Thyroid gland (tissue), 4 donors: ENCODE measurements at regions not wholly inside any gene's neighbourhood (a gene's known extent, or its start where the extent isn't known, plus 50 kb on each side); places are given as distances from the start of the nearest gene placed in this dataset.

Source experiments
- DNase-seq, 2 donors: peaks; one replicate each; pipeline ENCODE4 v3.0.0-alpha.2; 2019
- H3K27ac ChIP-seq, 3 donors: fragments of 200-600 bp; sonication (generic); 1 replicate in 2 of 3; 2 replicates in 1 of 3; pipeline ENCODE4 v1.5.1; 2016 to 2019; ENCODE audit warnings: mild to moderate bottlenecking in 1 of 3, moderate library complexity in 1 of 3
- H3K27me3 ChIP-seq: fragments of 200-600 bp; sonication (generic); one replicate; pipeline ENCODE4 v1.5.1; 2019
- H3K36me3 ChIP-seq, 2 donors: fragments of 200-600 bp; sonication (generic); one replicate each; pipeline ENCODE4 v1.5.1; 2016 to 2019
- H3K4me1 ChIP-seq, 2 donors: fragments of 200-600 bp; sonication (generic); one replicate each; pipeline ENCODE4 v1.5.1; 2017 to 2019
- H3K4me3 ChIP-seq, 3 donors: fragments of 200-600 bp; sonication (generic); replicated peaks in 1 of 3; 1 replicate in 2 of 3; 2 replicates in 1 of 3; pipeline ENCODE4 v1.5.1; 2016; ENCODE audit warnings: mild to moderate bottlenecking in 1 of 3
- H3K9me3 ChIP-seq: fragments of 200-600 bp; sonication (generic); one replicate; pipeline ENCODE4 v1.5.1; 2017
- CTCF ChIP-seq, 6 experiments: fragments of 200-600 bp in 3 of 6; fragments of 450-650 bp in 3 of 6; sonication (generic) in 3 of 6; IDR thresholded peaks; one replicate each; pipeline ENCODE4 v1.5.1; 2016 to 2019; ENCODE audit warnings: antibody characterized with exemption in 6 of 6, mild to moderate bottlenecking in 2 of 6, inconsistent platforms in 1 of 6, moderate library complexity in 1 of 6
- POLR2A ChIP-seq, 2 donors: fragments of 450-650 bp; IDR thresholded peaks; one replicate each; pipeline ENCODE4 v1.6.1; 2017; ENCODE audit warnings: antibody characterized with exemption in 2 of 2, mild to moderate bottlenecking in 2 of 2, moderate library complexity in 1 of 2
- WGBS, 2 donors: methylation state at CpG; one replicate each; pipeline ENCODE4 v1.1.5; 2017; 5-methylcytosine and 5-hydroxymethylcytosine counted together
- intact Hi-C: fragments of 100-400 bp; cut with DNase I; formaldehyde crosslinking; loops from one replicate; pipeline ENCODE4 v1.15.1; 2023

DNA sequence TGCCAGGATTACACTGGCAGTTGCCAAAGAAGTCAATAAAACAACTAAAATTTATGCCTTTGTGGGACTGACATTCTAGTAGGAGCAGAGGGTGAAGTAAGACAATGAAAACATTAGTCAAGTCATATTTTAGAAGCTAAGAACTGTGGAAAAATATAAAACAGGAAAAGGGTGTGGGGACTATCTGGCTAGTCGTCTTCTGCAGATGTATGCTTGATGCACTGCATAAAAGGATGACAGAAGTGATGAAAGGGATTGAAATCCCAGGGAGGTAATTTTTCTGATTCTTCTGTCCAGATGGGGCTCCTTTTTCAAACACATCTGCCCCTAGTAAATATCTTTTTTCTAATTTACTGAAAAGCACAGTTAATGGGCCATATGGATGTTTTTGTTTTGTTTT, 706.3 kb downstream of the ADGRL2 start:
- no peak overlapping the region for H3K27ac ChIP-seq
- 70 to 71% methylated on average over 1 of the region's 1 CpG for WGBS, 2 donors
- H3K4me3 ChIP-seq = no peak overlapping the region
- H3K27me3 ChIP-seq = no peaks in the 10 kb centered on the region
- no peaks in the 10 kb centered on the region for H3K36me3 ChIP-seq
- DNase-seq = no peak
- TF ChIP-seq CTCF (IDR thresholded peaks at IDR 0.05) = no peak
- TF ChIP-seq POLR2A (IDR thresholded peaks at IDR 0.05) = no peak
- H3K4me1 ChIP-seq = peaks cover 0 to 5% of the 10 kb centered on the region in 2 donors
- intact Hi-C loops = no loop called here
- H3K9me3 ChIP-seq = no peaks in the 10 kb centered on the region

DNA sequence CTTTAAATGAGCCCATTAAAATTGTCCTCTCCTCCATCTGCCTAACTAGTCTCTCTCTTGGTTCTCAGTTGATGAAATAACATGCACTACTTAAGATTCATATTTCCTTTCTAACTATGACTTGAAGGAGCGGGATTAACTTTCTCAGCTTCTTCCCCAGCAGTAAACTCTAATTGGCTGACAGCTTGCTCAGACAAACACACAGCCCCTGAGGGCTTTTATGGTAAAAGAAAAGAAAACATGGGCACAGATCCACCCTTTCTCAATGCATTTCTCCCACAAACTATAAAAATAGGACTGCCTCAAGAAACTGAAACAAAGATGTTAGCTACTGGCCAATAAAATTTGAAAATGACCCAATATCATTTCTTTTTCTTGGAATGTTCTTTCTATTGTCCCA, 703.1 kb downstream of the ADGRL2 start:
- no peaks in the 10 kb centered on the region for H3K27me3 ChIP-seq
- TF ChIP-seq CTCF (IDR thresholded peaks at IDR 0.05) (no peak), POLR2A (IDR thresholded peaks at IDR 0.05) (no peak)
- H3K4me1 ChIP-seq = peaks cover 0 to 5% of the 10 kb centered on the region in 2 donors
- 35 to 40% methylated on average over 1 of the region's 1 CpG for WGBS, 2 donors
- intact Hi-C loops = no loop called here
- no peak for DNase-seq
- H3K36me3 ChIP-seq = no peaks in the 10 kb centered on the region
- no peak overlapping the region for H3K4me3 ChIP-seq
- no peak overlapping the region for H3K27ac ChIP-seq
- H3K9me3 ChIP-seq = no peaks in the 10 kb centered on the region

GRCh38 chr1:82499022-82499421, 698.3 kb downstream of the ADGRL2 start:
- no peak overlapping the region for H3K27ac ChIP-seq
- intact Hi-C loops = no loop called here
- TF ChIP-seq CTCF (IDR thresholded peaks at IDR 0.05) = no peak
- no peak for TF ChIP-seq POLR2A (IDR thresholded peaks at IDR 0.05)
- peaks cover 0 to under 1% of the 10 kb centered on the region in 2 donors for H3K4me1 ChIP-seq
- no peaks in the 10 kb centered on the region for H3K36me3 ChIP-seq
- H3K4me3 ChIP-seq = no peak overlapping the region
- no peaks in the 10 kb centered on the region for H3K9me3 ChIP-seq
- DNase-seq = no peak
- H3K27me3 ChIP-seq = no peaks in the 10 kb centered on the region

DNA sequence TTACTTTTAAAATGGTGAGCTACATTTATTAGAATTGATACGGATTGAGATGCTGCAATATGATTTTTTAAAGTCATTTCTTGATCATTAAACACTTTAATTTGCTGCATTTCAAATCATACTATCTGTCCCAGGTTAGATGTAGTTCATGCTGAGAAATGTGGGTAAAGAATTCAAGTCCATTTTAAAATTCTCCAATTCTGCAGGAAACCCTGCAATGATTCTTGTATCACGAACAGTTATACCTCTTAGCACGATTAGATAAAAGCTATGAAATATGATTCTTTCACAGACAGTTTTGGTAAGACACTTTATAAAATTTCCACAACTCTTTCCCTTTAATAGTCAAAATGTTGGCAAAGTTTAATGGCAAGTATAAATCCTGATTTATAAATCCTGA, 693.4 kb downstream of the ADGRL2 start:
- intact Hi-C loops = no loop called here
- TF ChIP-seq POLR2A (IDR thresholded peaks at IDR 0.05) (no peak), CTCF (IDR thresholded peaks at IDR 0.05) (no peak)
- H3K36me3 ChIP-seq = no peaks in the 10 kb centered on the region
- H3K4me1 ChIP-seq = no peaks in the 10 kb centered on the region
- H3K27me3 ChIP-seq = no peaks in the 10 kb centered on the region
- no peaks in the 10 kb centered on the region for H3K9me3 ChIP-seq
- DNase-seq = no peak
- H3K4me3 ChIP-seq = no peak overlapping the region
- 66 to 81% methylated on average over 3 of the region's 3 CpGs for WGBS, 2 donors
- H3K27ac ChIP-seq = no peak overlapping the region

DNA sequence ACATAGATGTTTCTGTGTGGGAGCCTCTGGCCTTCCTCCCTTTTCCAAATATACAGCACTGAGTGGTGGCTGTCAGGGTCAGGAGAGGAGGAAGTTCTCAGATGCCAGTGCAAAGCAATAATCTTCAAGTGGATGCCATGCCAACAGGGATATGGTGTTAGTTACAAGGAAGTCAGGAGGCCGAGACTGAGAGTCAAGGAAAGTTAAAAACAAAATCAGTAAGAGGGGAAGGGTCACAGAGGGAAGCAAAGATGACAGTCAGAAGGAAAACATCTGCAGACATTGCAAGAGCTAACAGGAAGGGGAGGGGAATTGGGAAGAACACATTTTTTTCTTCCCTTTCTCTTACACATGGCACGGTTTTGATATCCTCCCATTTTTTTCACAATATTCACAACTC, 691.4 kb downstream of the ADGRL2 start:
- no peaks in the 10 kb centered on the region for H3K4me1 ChIP-seq
- no peak overlapping the region for H3K4me3 ChIP-seq
- H3K36me3 ChIP-seq = no peaks in the 10 kb centered on the region
- TF ChIP-seq POLR2A (IDR thresholded peaks at IDR 0.05) = no peak
- no peak for TF ChIP-seq CTCF (IDR thresholded peaks at IDR 0.05)
- DNase-seq = no peak
- H3K27ac ChIP-seq = no peak overlapping the region
- 64 to 84% methylated on average over 2 of the region's 2 CpGs for WGBS, 2 donors
- no peaks in the 10 kb centered on the region for H3K9me3 ChIP-seq
- intact Hi-C loops = no loop called here
- no peaks in the 10 kb centered on the region for H3K27me3 ChIP-seq
